ENCODE measurements at regions not wholly inside any gene's neighbourhood (a gene's known extent, or its start where the extent isn't known, plus 50 kb on each side); places are given as distances from the start of the nearest gene placed in this dataset.

DNA sequence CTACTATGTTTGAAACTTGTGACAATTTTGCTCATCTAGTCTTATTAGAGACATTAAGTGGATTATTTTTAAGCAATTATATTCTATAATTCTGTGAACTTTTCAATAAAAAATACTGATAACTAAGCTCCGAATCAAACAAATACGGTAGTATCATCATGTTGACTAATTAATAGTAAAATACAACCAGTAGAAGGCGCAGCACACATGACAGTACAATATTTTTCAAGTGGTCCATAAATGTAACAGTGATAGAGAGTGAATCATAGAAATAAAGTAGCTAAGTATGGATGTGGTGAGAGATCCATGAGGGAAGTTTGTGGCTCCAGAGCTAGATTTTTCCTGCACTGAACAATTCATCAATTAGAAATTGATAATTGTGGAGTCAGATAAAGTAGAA lies 666.2 kb downstream of the KCTD8 start:
- intact Hi-C loops (cut with DNase I) = no loop called here
- no peak for TF ChIP-seq EP300 (IDR thresholded peaks at IDR 0.05)
- TF ChIP-seq, protein P1, sequence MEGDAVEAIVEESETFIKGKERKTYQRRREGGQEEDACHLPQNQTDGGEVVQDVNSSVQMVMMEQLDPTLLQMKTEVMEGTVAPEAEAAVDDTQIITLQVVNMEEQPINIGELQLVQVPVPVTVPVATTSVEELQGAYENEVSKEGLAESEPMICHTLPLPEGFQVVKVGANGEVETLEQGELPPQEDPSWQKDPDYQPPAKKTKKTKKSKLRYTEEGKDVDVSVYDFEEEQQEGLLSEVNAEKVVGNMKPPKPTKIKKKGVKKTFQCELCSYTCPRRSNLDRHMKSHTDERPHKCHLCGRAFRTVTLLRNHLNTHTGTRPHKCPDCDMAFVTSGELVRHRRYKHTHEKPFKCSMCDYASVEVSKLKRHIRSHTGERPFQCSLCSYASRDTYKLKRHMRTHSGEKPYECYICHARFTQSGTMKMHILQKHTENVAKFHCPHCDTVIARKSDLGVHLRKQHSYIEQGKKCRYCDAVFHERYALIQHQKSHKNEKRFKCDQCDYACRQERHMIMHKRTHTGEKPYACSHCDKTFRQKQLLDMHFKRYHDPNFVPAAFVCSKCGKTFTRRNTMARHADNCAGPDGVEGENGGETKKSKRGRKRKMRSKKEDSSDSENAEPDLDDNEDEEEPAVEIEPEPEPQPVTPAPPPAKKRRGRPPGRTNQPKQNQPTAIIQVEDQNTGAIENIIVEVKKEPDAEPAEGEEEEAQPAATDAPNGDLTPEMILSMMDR (IDR thresholded peaks at IDR 0.05) = no peak
- TF ChIP-seq POLR2A (IDR thresholded peaks at IDR 0.05) = no peak
- H3K4me3 ChIP-seq = no peak overlapping the region
- H3K27me3 ChIP-seq = no peaks in the 10 kb centered on the region
- H3K27ac ChIP-seq = no peak overlapping the region
- WGBS, 3 donors = 82% methylated on average over 3 of the region's 3 CpGs
- no peaks in the 10 kb centered on the region for H3K9me3 ChIP-seq
- no peaks in the 10 kb centered on the region for H3K4me1 ChIP-seq (ENCODE audit: insufficient read depth)
- DNase-seq = no peak
- no peaks in the 10 kb centered on the region for H3K36me3 ChIP-seq

DNA sequence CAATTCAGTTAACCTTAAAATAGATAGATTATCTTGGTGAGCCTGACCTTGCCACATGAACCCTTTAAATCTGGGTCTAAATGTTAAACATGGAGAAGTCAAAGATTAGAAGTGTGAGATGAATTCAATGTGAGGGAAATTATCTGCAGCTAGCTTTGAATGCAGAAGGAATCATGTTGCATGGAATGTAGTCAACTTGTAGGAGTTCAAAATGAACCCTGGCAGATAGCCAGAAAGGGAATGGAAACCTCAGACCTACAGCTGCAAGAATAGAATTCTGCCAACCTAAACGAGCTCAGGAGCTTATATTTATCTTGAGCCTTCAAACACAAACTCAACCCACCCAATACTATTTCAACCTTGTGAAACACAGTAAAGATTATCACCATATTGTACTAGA lies 632.5 kb downstream of the KCTD8 start:
- intact Hi-C loops (cut with DNase I) = no loop called here
- Histone ChIP-seq H3K4me3 (no peak overlapping the region), H3K4me1 (ENCODE audit: insufficient read depth) (no peaks in the 10 kb centered on the region), H3K36me3 (no peaks in the 10 kb centered on the region), H3K27me3 (no peaks in the 10 kb centered on the region), H3K9me3 (no peaks in the 10 kb centered on the region), H3K27ac (no peak overlapping the region)
- DNase-seq = no peak
- 2 to 3% (median 3%) methylated on average over 1 of the region's 1 CpG for WGBS, 3 donors
- TF ChIP-seq, protein P1 (IDR thresholded peaks at IDR 0.05) = no peak
- TF ChIP-seq POLR2A (IDR thresholded peaks at IDR 0.05) (no peak), EP300 (IDR thresholded peaks at IDR 0.05) (no peak)

DNA sequence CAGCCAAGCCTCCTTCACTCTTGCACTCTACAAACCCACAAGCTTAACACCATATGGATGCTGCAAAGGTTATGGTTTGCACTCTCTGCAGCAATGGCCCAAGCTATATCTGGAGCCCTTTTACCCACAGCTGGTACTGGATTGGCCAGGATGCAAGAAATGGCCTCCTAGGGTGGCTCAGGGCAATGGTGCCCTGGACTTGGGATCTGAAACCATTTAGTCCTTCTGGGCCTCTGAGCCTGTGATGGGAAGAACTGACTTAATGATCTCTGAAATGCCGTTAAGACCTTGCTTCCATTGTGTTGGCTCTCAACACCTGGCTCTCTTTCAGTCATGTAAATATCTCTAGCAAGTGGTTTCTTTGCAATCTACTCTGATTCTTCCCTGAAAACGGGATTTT lies 626.0 kb downstream of the KCTD8 start:
- DNase-seq = no peak
- Histone ChIP-seq H3K4me3 (no peak overlapping the region), H3K4me1 (ENCODE audit: insufficient read depth) (no peaks in the 10 kb centered on the region), H3K36me3 (no peaks in the 10 kb centered on the region), H3K27ac (no peak overlapping the region), H3K9me3 (peaks cover 0 to 6% of the 10 kb centered on the region in 2 donors), H3K27me3 (no peaks in the 10 kb centered on the region)
- WGBS, 3 donors = 87 to 90% (median 88%) methylated on average over 2 of the region's 2 CpGs
- intact Hi-C loops (cut with DNase I) = no loop called here
- TF ChIP-seq, protein P1 (IDR thresholded peaks at IDR 0.05) = no peak
- TF ChIP-seq POLR2A (IDR thresholded peaks at IDR 0.05) = no peak
- TF ChIP-seq EP300 (IDR thresholded peaks at IDR 0.05) = no peak

DNA sequence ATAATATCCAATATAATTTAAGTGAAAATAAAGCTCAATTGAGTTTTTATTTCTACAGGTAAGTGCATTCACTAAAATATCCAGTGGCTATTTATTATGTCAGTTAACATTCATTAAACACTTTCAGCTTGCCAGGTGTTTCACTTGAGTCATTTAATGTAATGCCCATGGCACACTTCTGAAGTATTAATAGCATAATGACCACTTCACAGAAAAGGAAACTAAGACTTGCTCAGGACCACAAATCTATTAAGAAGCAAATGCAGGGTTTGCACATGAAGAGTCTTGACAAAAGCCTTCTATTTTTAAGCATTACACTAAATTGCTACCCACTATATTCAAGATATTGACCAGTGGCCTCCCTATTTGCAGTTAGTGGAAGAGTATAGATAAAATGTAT lies 612.7 kb downstream of the KCTD8 start:
- DNase-seq = no peak
- no peaks in the 10 kb centered on the region for H3K36me3 ChIP-seq
- intact Hi-C loops (cut with DNase I) = no loop called here

More for the DNA sequence above, 612.7 kb downstream of the KCTD8 start:
- Histone ChIP-seq H3K27ac (no peak overlapping the region), H3K4me3 (no peak overlapping the region), H3K4me1 (ENCODE audit: insufficient read depth) (no peaks in the 10 kb centered on the region), H3K9me3 (no peaks in the 10 kb centered on the region), H3K27me3 (no peaks in the 10 kb centered on the region)
- TF ChIP-seq, protein P1 (IDR thresholded peaks at IDR 0.05) = no peak
- TF ChIP-seq POLR2A (IDR thresholded peaks at IDR 0.05) (no peak), EP300 (IDR thresholded peaks at IDR 0.05) (no peak)
